Nephron progenitor cell (in vitro differentiated cells): ENCODE measurements at regions not wholly inside any gene's neighbourhood (a gene's known extent, or its start where the extent isn't known, plus 50 kb on each side); places are given as distances from the start of the nearest gene placed in this dataset.
A peak's percentile ranks its signal among the peaks of the same experiment; 100 is the strongest.

Experiments used
- DNase-seq: peaks from one replicate; pipeline ENCODE4 v3.0.0; 2021
- H3K27ac Mint-ChIP-seq: 2 replicates; pipeline ENCODE4 v1.8.0; 2021; ENCODE audit warnings: mild to moderate bottlenecking, moderate library complexity, mixed read lengths
- H3K27me3 Mint-ChIP-seq: 2 replicates; pipeline ENCODE4 v1.8.0; 2021; ENCODE audit warnings: mild to moderate bottlenecking, low read depth, mixed read lengths; ENCODE audit not compliant: poor library complexity
- H3K36me3 Mint-ChIP-seq: 2 replicates; pipeline ENCODE4 v1.8.0; 2021; ENCODE audit warnings: low read depth, mixed read lengths
- H3K4me1 Mint-ChIP-seq: 2 replicates; pipeline ENCODE4 v1.8.0; 2021; ENCODE audit warnings: mixed read lengths
- H3K4me3 Mint-ChIP-seq: 2 replicates; pipeline ENCODE4 v1.8.0; 2021; ENCODE audit warnings: mild to moderate bottlenecking, moderate library complexity, mixed read lengths
- H3K9me3 Mint-ChIP-seq: 2 replicates; pipeline ENCODE4 v1.8.0; 2021; ENCODE audit warnings: mild to moderate bottlenecking, moderate library complexity, mixed read lengths
- CTCF ChIP-seq: fragments of 200-600 bp; sonication (generic); IDR thresholded peaks from 2 replicates; pipeline ENCODE4 v1.5.0; 2021; ENCODE audit warnings: antibody characterized with exemption

GRCh38 chr7:156003220-156004162 lies 191.2 kb upstream of the SHH start:
- Mint-ChIP-seq H3K4me3 (no peak overlapping the region), H3K27me3 (peaks cover 13% of the 10 kb centered on the region), H3K4me1 (peaks cover 5% of the 10 kb centered on the region), H3K9me3 (no peaks in the 10 kb centered on the region), H3K36me3 (no peaks in the 10 kb centered on the region), H3K27ac (no peak overlapping the region)
- no peak for DNase-seq
- no peak for TF ChIP-seq CTCF

GRCh38 chr7:156002362-156003066 lies 190.3 kb upstream of the SHH start:
- DNase-seq, result no peak
- H3K36me3 Mint-ChIP-seq, result no peaks in the 10 kb centered on the region
- no peaks in the 10 kb centered on the region for H3K9me3 Mint-ChIP-seq
- H3K27me3 Mint-ChIP-seq, result peaks cover 15% of the 10 kb centered on the region
- no peak for TF ChIP-seq CTCF
- no peak overlapping the region for H3K27ac Mint-ChIP-seq
- H3K4me3 Mint-ChIP-seq, result no peak overlapping the region
- H3K4me1 Mint-ChIP-seq, result peaks cover 5% of the 10 kb centered on the region

GRCh38 chr7:156001496-156002260 lies 189.4 kb upstream of the SHH start:
- no peak for DNase-seq
- H3K36me3 Mint-ChIP-seq, result no peaks in the 10 kb centered on the region
- TF ChIP-seq CTCF, result no peak
- peaks cover 5% of the 10 kb centered on the region for H3K4me1 Mint-ChIP-seq
- no peak overlapping the region for H3K4me3 Mint-ChIP-seq
- H3K9me3 Mint-ChIP-seq, result no peaks in the 10 kb centered on the region
- no peak overlapping the region for H3K27ac Mint-ChIP-seq
- H3K27me3 Mint-ChIP-seq, result peaks cover 20% of the 10 kb centered on the region

GRCh38 chr7:156000601-156001396 lies 188.5 kb upstream of the SHH start:
- H3K4me1 Mint-ChIP-seq, result peaks cover 5% of the 10 kb centered on the region
- no peaks in the 10 kb centered on the region for H3K36me3 Mint-ChIP-seq
- no peak overlapping the region for H3K4me3 Mint-ChIP-seq
- DNase-seq, result no peak
- H3K27me3 Mint-ChIP-seq, result peaks cover 20% of the 10 kb centered on the region
- H3K27ac Mint-ChIP-seq, result peak overlapping the region; percentile 44
- H3K9me3 Mint-ChIP-seq, result no peaks in the 10 kb centered on the region
- no peak for TF ChIP-seq CTCF

GRCh38 chr7:155999631-156000489 lies 187.6 kb upstream of the SHH start:
- Mint-ChIP-seq H3K9me3 (no peaks in the 10 kb centered on the region), H3K4me1 (peaks cover 5% of the 10 kb centered on the region), H3K4me3 (no peak overlapping the region), H3K27me3 (peaks cover 23% of the 10 kb centered on the region), H3K27ac (peak overlapping the region; percentile 44), H3K36me3 (no peaks in the 10 kb centered on the region)
- TF ChIP-seq CTCF, result no peak
- DNase-seq, result no peak
